ENCODE measurements at regions not wholly inside any gene's neighbourhood (a gene's known extent, or its start where the extent isn't known, plus 50 kb on each side); places are given as distances from the start of the nearest gene placed in this dataset.

GRCh38 chr2:206389164-206389563 lies 54.2 kb upstream of the ADAM23 start:
- Mint-ChIP-seq H3K27me3 (ENCODE audit: unreplicated experiment) (no peaks in the 10 kb centered on the region), H3K4me1 (ENCODE audit: unreplicated experiment) (no peaks in the 10 kb centered on the region), H3K27ac (ENCODE audit: unreplicated experiment) (no peak overlapping the region), H3K4me3 (ENCODE audit: unreplicated experiment) (no peak overlapping the region), H3K9me3 (ENCODE audit: unreplicated experiment) (peaks cover 14% of the 10 kb centered on the region), H3K36me3 (ENCODE audit: unreplicated experiment) (no peaks in the 10 kb centered on the region)
- TF ChIP-seq, protein P1, sequence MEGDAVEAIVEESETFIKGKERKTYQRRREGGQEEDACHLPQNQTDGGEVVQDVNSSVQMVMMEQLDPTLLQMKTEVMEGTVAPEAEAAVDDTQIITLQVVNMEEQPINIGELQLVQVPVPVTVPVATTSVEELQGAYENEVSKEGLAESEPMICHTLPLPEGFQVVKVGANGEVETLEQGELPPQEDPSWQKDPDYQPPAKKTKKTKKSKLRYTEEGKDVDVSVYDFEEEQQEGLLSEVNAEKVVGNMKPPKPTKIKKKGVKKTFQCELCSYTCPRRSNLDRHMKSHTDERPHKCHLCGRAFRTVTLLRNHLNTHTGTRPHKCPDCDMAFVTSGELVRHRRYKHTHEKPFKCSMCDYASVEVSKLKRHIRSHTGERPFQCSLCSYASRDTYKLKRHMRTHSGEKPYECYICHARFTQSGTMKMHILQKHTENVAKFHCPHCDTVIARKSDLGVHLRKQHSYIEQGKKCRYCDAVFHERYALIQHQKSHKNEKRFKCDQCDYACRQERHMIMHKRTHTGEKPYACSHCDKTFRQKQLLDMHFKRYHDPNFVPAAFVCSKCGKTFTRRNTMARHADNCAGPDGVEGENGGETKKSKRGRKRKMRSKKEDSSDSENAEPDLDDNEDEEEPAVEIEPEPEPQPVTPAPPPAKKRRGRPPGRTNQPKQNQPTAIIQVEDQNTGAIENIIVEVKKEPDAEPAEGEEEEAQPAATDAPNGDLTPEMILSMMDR (IDR thresholded peaks at IDR 0.05), result no peak
- no peak for DNase-seq (ENCODE audit: extremely low spot score, unreplicated experiment)

GRCh38 chr2:206390181-206390580 lies 53.2 kb upstream of the ADAM23 start:
- H3K4me3 Mint-ChIP-seq (ENCODE audit: unreplicated experiment), result no peak overlapping the region
- H3K9me3 Mint-ChIP-seq (ENCODE audit: unreplicated experiment), result peaks cover 6% of the 10 kb centered on the region
- H3K27me3 Mint-ChIP-seq (ENCODE audit: unreplicated experiment), result no peaks in the 10 kb centered on the region
- no peak for DNase-seq (ENCODE audit: extremely low spot score, unreplicated experiment)
- no peak overlapping the region for H3K27ac Mint-ChIP-seq (ENCODE audit: unreplicated experiment)
- TF ChIP-seq, protein P1 (IDR thresholded peaks at IDR 0.05), result no peak
- H3K4me1 Mint-ChIP-seq (ENCODE audit: unreplicated experiment), result no peaks in the 10 kb centered on the region
- no peaks in the 10 kb centered on the region for H3K36me3 Mint-ChIP-seq (ENCODE audit: unreplicated experiment)

- Mint-ChIP-seq H3K27ac (ENCODE audit: unreplicated experiment) (no peak overlapping the region), H3K9me3 (ENCODE audit: unreplicated experiment) (peaks cover 5% of the 10 kb centered on the region), H3K4me3 (ENCODE audit: unreplicated experiment) (no peak overlapping the region), H3K27me3 (ENCODE audit: unreplicated experiment) (no peaks in the 10 kb centered on the region), H3K36me3 (ENCODE audit: unreplicated experiment) (no peaks in the 10 kb centered on the region), H3K4me1 (ENCODE audit: unreplicated experiment) (no peaks in the 10 kb centered on the region)
- TF ChIP-seq, protein P1 (IDR thresholded peaks at IDR 0.05), result peak; percentile 63
- no peak for DNase-seq (ENCODE audit: extremely low spot score, unreplicated experiment)
Measured at GRCh38 chr2:206392118-206392517, 51.2 kb upstream of the ADAM23 start.
